H9 (cell line): ENCODE measurements at regions not wholly inside any gene's neighbourhood (a gene's known extent, or its start where the extent isn't known, plus 50 kb on each side); places are given as distances from the start of the nearest gene placed in this dataset.

Experiments used
- DNase-seq: peaks from one replicate; pipeline ENCODE4 v3.0.0-alpha.2; 2017
- H2AFZ ChIP-seq: one replicate; pipeline ENCODE4 v1.6.1; 2013; ENCODE audit warnings: mild to moderate bottlenecking, low read length, control low read depth, moderate library complexity
- H2AK5ac ChIP-seq: 2 replicates; pipeline ENCODE4 v1.6.1; 2013; ENCODE audit warnings: low read length, control low read depth, mixed read lengths; ENCODE audit not compliant: insufficient read length
- H2BK120ac ChIP-seq: one replicate; pipeline ENCODE4 v1.6.1; 2013; ENCODE audit warnings: low read depth, mild to moderate bottlenecking, low read length, control low read depth, inconsistent platforms; ENCODE audit not compliant: poor library complexity, severe bottlenecking
- H2BK12ac ChIP-seq: 2 replicates; pipeline ENCODE4 v1.6.1; 2013; ENCODE audit warnings: low read length, control low read depth, mixed read lengths, low read depth; ENCODE audit not compliant: insufficient read length
- H2BK15ac ChIP-seq: 2 replicates; pipeline ENCODE4 v1.6.1; 2013; ENCODE audit warnings: low read depth, low read length, control low read depth
- H2BK20ac ChIP-seq: one replicate; pipeline ENCODE4 v1.6.1; 2013; ENCODE audit warnings: low read depth, mild to moderate bottlenecking, low read length, control low read depth, inconsistent platforms; ENCODE audit not compliant: poor library complexity, severe bottlenecking
- H2BK5ac ChIP-seq: 2 replicates; pipeline ENCODE4 v1.6.1; 2013; ENCODE audit warnings: low read length, control low read depth, mixed read lengths; ENCODE audit not compliant: insufficient read length
- H3K14ac ChIP-seq: 2 replicates; pipeline ENCODE4 v1.6.1; 2013; ENCODE audit warnings: low read length, control low read depth; ENCODE audit not compliant: insufficient read depth
- H3K18ac ChIP-seq: 2 replicates; pipeline ENCODE4 v1.6.1; 2013; ENCODE audit warnings: low read depth, mild to moderate bottlenecking, mixed read lengths, low read length, control low read depth; ENCODE audit not compliant: insufficient read length
- H3K23ac ChIP-seq: 2 replicates; pipeline ENCODE4 v1.6.1; 2013; ENCODE audit warnings: low read length, control low read depth, mixed read lengths, low read depth; ENCODE audit not compliant: insufficient read length
- H3K23me2 ChIP-seq: 2 replicates; pipeline ENCODE4 v1.6.1; 2013; ENCODE audit warnings: low read depth, mild to moderate bottlenecking, mixed read lengths, low read length, control low read depth; ENCODE audit not compliant: insufficient read length, poor library complexity, severe bottlenecking
- H3K27ac ChIP-seq: 2 replicates; pipeline ENCODE4 v1.5.1; 2013; ENCODE audit warnings: low read length, control low read depth, mixed read lengths, low read depth; ENCODE audit not compliant: insufficient read length
- H3K27me3 ChIP-seq: 2 replicates; pipeline ENCODE4 v1.6.1; 2013; ENCODE audit warnings: low read length, control low read depth, inconsistent platforms; ENCODE audit not compliant: insufficient read depth
- H3K4ac ChIP-seq: 2 replicates; pipeline ENCODE4 v1.6.1; 2013; ENCODE audit warnings: low read depth, mild to moderate bottlenecking, control low read depth, inconsistent platforms, low read length, moderate library complexity
- H3K4me1 ChIP-seq: 2 replicates; pipeline ENCODE4 v1.6.1; 2013; ENCODE audit warnings: low read length, control low read depth, inconsistent platforms; ENCODE audit not compliant: insufficient read depth
- H3K4me2 ChIP-seq: 2 replicates; pipeline ENCODE4 v1.6.1; 2013; ENCODE audit warnings: low read length, control low read depth, mixed read lengths; ENCODE audit not compliant: insufficient read length, insufficient read depth
- H3K56ac ChIP-seq: 2 replicates; pipeline ENCODE4 v1.6.1; 2013; ENCODE audit warnings: low read depth, mild to moderate bottlenecking, mixed read lengths, low read length, control low read depth; ENCODE audit not compliant: insufficient read length
- H3K79me1 ChIP-seq: 2 replicates; pipeline ENCODE4 v1.6.1; 2013; ENCODE audit warnings: low read depth, mild to moderate bottlenecking, moderate library complexity, low read length, control low read depth, inconsistent platforms; ENCODE audit not compliant: insufficient read depth, poor library complexity, severe bottlenecking
- H3K79me2 ChIP-seq: 2 replicates; pipeline ENCODE4 v1.6.1; 2013; ENCODE audit warnings: low read length, control low read depth, inconsistent platforms; ENCODE audit not compliant: insufficient read depth
- H3K9ac ChIP-seq: 2 replicates; pipeline ENCODE4 v1.6.1; 2013; ENCODE audit warnings: low read length, control low read depth, mixed read lengths; ENCODE audit not compliant: insufficient read length; ENCODE audit errors: extremely low read depth
- H3K9me3 ChIP-seq: one replicate; pipeline ENCODE4 v1.6.1; 2013; ENCODE audit warnings: low read depth, low read length, inconsistent platforms; ENCODE audit not compliant: control insufficient read depth
- H3T11ph ChIP-seq: one replicate; pipeline ENCODE4 v1.6.1; 2013; ENCODE audit warnings: mild to moderate bottlenecking, low read length, control low read depth, inconsistent platforms
- H4K20me1 ChIP-seq: one replicate; pipeline ENCODE4 v1.6.1; 2013; ENCODE audit not compliant: control insufficient read depth, insufficient read length, insufficient read depth
- H4K5ac ChIP-seq: 2 replicates; pipeline ENCODE4 v1.6.1; 2013; ENCODE audit warnings: low read depth, mild to moderate bottlenecking, mixed read lengths, low read length, control low read depth; ENCODE audit not compliant: insufficient read length
- H4K8ac ChIP-seq: replicated peaks from 2 replicates; pipeline ENCODE4 v1.6.1; 2013; ENCODE audit warnings: low read length, control low read depth, mixed read lengths, low read depth; ENCODE audit not compliant: insufficient read length
- H4K91ac ChIP-seq: 2 replicates; pipeline ENCODE4 v1.6.1; 2013; ENCODE audit warnings: low read depth, mild to moderate bottlenecking, moderate library complexity, mixed read lengths, low read length, control low read depth; ENCODE audit not compliant: insufficient read length
- H3K27ac Mint-ChIP-seq, 3 experiments: 2 replicates in 2 of 3; 3 replicates in 1 of 3; pipeline ENCODE4 v1.8.0; 2020 to 2021; ENCODE audit warnings: mixed read lengths in 3 of 3, mild to moderate bottlenecking in 1 of 3, moderate library complexity in 1 of 3
- H3K27me3 Mint-ChIP-seq: 2 replicates; pipeline ENCODE4 v1.8.0; 2021; ENCODE audit warnings: low read depth, mild to moderate bottlenecking, moderate library complexity, mixed read lengths
- H3K36me3 Mint-ChIP-seq, 3 experiments: 2 replicates in 2 of 3; 3 replicates in 1 of 3; pipeline ENCODE4 v1.8.0; 2020 to 2021; ENCODE audit warnings: low read depth in 3 of 3, mixed read lengths in 3 of 3; ENCODE audit not compliant: insufficient read depth in 1 of 3
- H3K4me1 Mint-ChIP-seq, 2 experiments: 2 replicates each; pipeline ENCODE4 v1.8.0; 2020; ENCODE audit warnings: mixed read lengths in 2 of 2
- H3K4me3 Mint-ChIP-seq, 2 experiments: 2 replicates in 1 of 2; 3 replicates in 1 of 2; pipeline ENCODE4 v1.8.0; 2020 to 2021; ENCODE audit warnings: mild to moderate bottlenecking in 2 of 2, mixed read lengths in 2 of 2, moderate library complexity in 1 of 2
- H3K9me3 Mint-ChIP-seq, 2 experiments: 2 replicates in 1 of 2; 3 replicates in 1 of 2; pipeline ENCODE4 v1.8.0; 2020; ENCODE audit warnings: mild to moderate bottlenecking in 2 of 2, mixed read lengths in 2 of 2, moderate library complexity in 1 of 2
- CTCF ChIP-seq: fragments of 200-600 bp; sonication (generic); conservative IDR thresholded peaks from 3 replicates; pipeline ENCODE4 v1.8.0; 2021; ENCODE audit warnings: antibody characterized with exemption, mild to moderate bottlenecking

GRCh38 chr13:87982400-87982799, 311.2 kb downstream of the SLITRK5 start:
- H4K91ac ChIP-seq: no peak overlapping the region
- H2AK5ac ChIP-seq: no peak overlapping the region
- no peaks in the 10 kb centered on the region for H3K27me3 ChIP-seq
- no peak overlapping the region for H2BK12ac ChIP-seq
- H3K79me1 ChIP-seq: no peaks in the 10 kb centered on the region
- no peak overlapping the region for H2BK20ac ChIP-seq
- DNase-seq: no peak
- H3K4ac ChIP-seq: no peak overlapping the region
- Mint-ChIP-seq H3K4me1 (no peaks in the 10 kb centered on the region), H3K4me3 (no peak overlapping the region), H3K9me3 (peaks cover 23 to 31% of the 10 kb centered on the region in 2 experiments), H3K36me3 (peaks cover 0 to 16% (median 7%) of the 10 kb centered on the region in 3 experiments; a peak in 4 of 7 replicates), H3K27ac (no peak overlapping the region), H3K27me3 (no peaks in the 10 kb centered on the region)
- no peaks in the 10 kb centered on the region for H3K4me1 ChIP-seq
- H3K9ac ChIP-seq: no peak overlapping the region
- no peak overlapping the region for H3K4me2 ChIP-seq
- H3K23ac ChIP-seq: no peak overlapping the region
- H4K20me1 ChIP-seq: no peaks in the 10 kb centered on the region
- no peak overlapping the region for H2BK5ac ChIP-seq
- H3K18ac ChIP-seq: no peak overlapping the region
- no peak overlapping the region for H4K5ac ChIP-seq
- H4K8ac ChIP-seq: no peak overlapping the region
- TF ChIP-seq CTCF: no peak
- H3K79me2 ChIP-seq: no peaks in the 10 kb centered on the region
- H3K27ac ChIP-seq: no peak overlapping the region
- no peak overlapping the region for H3T11ph ChIP-seq
- H2AFZ ChIP-seq: no peak overlapping the region
- H2BK15ac ChIP-seq: no peak overlapping the region
- H3K23me2 ChIP-seq: no peaks in the 10 kb centered on the region
- no peak overlapping the region for H2BK120ac ChIP-seq
- no peak overlapping the region for H3K14ac ChIP-seq
- no peaks in the 10 kb centered on the region for H3K9me3 ChIP-seq
- H3K56ac ChIP-seq: no peak overlapping the region
